NCI-H524 treated with DMSO at 0.1 percent for 48 hours (cell line): ENCODE measurements at regions not wholly inside any gene's neighbourhood (a gene's known extent, or its start where the extent isn't known, plus 50 kb on each side); places are given as distances from the start of the nearest gene placed in this dataset.

Source experiments
- DNase-seq: peaks from one replicate; lab custom pipeline; 2025; lab: John Stamatoyannopoulos, UW

DNA sequence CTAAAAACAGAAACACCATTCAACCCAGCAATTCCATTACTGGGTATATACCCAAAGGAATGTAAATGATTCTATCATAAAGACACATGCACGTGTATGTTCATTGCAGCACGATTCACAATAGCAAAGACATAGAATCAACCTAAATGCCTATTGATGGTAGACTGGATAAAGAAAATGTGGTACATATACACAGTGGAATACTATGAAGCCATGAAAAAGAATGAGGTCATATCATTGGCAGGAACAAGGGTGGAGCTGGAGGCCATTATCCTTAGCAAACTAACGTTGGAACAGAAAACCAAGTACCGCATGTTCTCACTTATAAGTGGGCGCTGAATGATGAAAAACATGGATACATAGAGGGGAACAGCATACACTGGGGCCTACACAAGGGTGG, 77.2 kb upstream of the MYOCD start:
- no peak for DNase-seq

GRCh38 chr17:12590417-12590816, 75.3 kb upstream of the MYOCD start:
- DNase-seq = no peak

DNA sequence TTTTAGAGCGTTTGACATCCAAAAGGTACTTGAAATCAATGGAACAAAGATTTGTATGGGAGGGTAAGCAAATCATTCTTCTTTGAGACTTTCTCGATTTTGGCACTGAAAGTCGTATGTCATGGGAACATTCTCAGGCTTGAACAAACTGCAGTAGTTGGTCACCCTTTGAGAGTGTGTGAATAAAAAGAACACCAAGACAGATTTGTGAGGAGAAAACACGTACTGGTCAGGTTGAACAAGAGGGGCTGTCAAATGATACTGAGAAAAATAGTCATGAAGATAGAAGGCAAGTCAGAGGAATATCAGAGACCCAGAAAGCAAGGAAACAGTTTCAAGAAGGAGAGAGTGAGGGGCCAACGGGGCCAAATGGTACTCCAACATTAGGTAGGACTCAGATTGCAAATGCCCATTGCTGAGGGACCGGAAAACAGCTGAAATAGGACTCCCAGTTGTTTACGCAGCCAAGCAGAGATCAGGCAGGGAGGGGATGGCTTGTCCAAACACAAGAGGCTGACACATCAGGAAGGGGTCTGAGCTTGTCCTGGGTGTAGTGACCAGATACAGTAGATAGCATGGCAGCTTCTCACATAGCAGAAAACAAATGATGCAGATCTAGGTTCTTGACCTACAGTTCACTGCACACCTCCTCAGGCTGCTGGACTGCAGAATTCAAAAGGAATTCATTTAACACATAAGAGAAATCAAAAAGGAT, 74.5 kb upstream of the MYOCD start:
- no peak for DNase-seq

- no peak for DNase-seq
Measured at GRCh38 chr17:12592941-12593340, 72.7 kb upstream of the MYOCD start.

- DNase-seq = no peak
Measured at GRCh38 chr17:12596961-12597360, 68.7 kb upstream of the MYOCD start.

- no peak for DNase-seq
Measured at GRCh38 chr17:12597895-12598294, 67.8 kb upstream of the MYOCD start.

DNA sequence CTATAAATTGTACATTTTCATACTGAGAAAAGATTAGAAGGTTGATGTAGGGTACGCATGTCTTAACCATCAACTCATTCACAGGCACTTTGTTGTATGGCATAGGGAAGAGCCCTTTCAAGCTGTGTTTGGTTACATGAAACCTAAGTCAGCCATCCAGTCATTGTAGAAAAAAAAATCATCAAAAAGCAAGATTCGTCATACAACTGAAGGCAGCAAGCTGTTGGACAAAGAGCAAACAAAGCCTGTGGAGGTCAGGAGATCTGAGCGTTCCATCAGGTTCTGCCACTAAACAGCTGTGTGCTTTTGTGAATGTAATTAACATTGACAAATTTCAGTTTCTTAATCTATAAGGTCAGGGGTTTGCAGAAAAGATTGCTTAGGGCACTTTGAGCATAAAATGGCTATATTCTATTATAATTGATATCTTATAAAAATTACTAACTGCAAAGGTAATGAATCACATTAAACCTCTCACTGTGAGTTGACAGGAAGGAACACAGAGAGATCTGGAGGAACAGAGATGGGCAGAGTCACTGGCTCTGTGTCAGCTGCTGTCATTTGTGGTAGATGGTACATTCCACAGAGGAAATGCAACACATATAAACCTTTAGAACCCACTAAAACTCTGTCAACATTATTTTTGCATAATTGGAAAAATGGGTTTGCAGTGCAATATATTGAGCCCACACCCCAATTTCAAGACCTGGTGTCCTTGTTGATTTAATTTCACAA, 66.3 kb upstream of the MYOCD start:
- no peak for DNase-seq

DNA sequence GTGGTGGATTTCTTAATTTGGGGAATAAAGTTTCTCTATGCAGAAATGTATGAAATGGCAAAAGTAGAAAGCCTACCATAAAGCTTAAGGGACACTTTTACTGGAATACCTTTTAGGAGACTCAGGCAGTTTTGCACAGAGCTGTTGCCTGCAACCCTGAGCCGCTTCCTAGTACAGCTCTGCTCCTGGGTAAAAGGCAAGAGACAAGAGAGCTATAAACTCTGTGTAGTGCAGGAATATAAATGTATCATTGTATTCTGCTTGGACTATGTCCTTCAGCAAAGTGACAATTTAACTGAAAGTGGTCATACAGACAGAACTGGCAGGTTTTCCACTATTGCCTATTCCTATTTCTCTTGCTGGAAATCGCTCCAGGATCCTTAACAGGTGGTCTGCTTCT, 65.3 kb upstream of the MYOCD start:
- DNase-seq = no peak

- no peak for DNase-seq
Measured at GRCh38 chr17:12603566-12603965, 62.1 kb upstream of the MYOCD start.

- DNase-seq = no peak
Measured at GRCh38 chr17:12605222-12605621, 60.5 kb upstream of the MYOCD start.

- no peak for DNase-seq
Measured at GRCh38 chr17:12613566-12613965, 52.1 kb upstream of the MYOCD start.
